GM12878 (cell line): ENCODE measurements at regions not wholly inside any gene's neighbourhood (a gene's known extent, or its start where the extent isn't known, plus 50 kb on each side); places are given as distances from the start of the nearest gene placed in this dataset.

Source experiments
- ATAC-seq: fragments of 200-7000 bp; cut with Tn5 transposase; 3 replicates; pipeline ENCODE4 v1.9.1; 2020; ENCODE audit warnings: mild to moderate bottlenecking, moderate library complexity
- BruUV-seq: library from RNA; stranded (reverse); fragments of 400-500 nt; replicated peaks from 2 replicates; lab custom pipeline; 2021; lab: Mats Ljungman, UMichigan
- CTCF ChIA-PET: fragments of 300-600 bp; sonication (Branson Sonifier 250); formaldehyde crosslinking; extraction: SDS; loops from one replicate; lab custom pipeline; 2021; ENCODE audit warnings: inconsistent platforms; lab: Yijun Ruan, JAX
- POLR2A ChIA-PET: fragments of 350-600 bp; formaldehyde crosslinking; extraction: SDS; loops from one replicate; lab custom pipeline; 2021; ENCODE audit warnings: inconsistent platforms; lab: Charles Lee
- RAD21 ChIA-PET: fragments of 300-600 bp; sonication (Branson Sonifier 250); formaldehyde crosslinking; loops from one replicate; lab custom pipeline; 2023; ENCODE audit warnings: antibody characterized with exemption; ENCODE audit not compliant: unreplicated experiment; lab: Charles Lee
- SMC1A ChIA-PET: fragments of 300-600 bp; sonication (Branson Sonifier 250); formaldehyde crosslinking; loops from one replicate; lab custom pipeline; 2023; ENCODE audit not compliant: unreplicated experiment, uncharacterized antibody; lab: Charles Lee
- DNase-seq: peaks from one replicate; pipeline ENCODE4 v3.0.0-alpha.2; 2011; ENCODE audit warnings: low read depth, low spot score
- FAIRE-seq: peaks from 3 replicates; lab custom pipeline; 2011; peaks lifted over from hg19 to GRCh38; lab: Jason Lieb, UNC
- H2AFZ ChIP-seq: 2 replicates; pipeline ENCODE4 v1.6.0; 2011; ENCODE audit warnings: low read depth, low read length, control low read depth; ENCODE audit not compliant: control insufficient read depth
- H3K27ac ChIP-seq: 2 replicates; pipeline ENCODE4 v1.5.1; 2011; ENCODE audit warnings: control low read depth; ENCODE audit not compliant: control insufficient read depth, insufficient read depth
- H3K27me3 ChIP-seq, 2 experiments: replicated peaks in 1 of 2; 2 replicates each; pipeline versions ENCODE4 v1.6.0 to v1.6.1; 2011; ENCODE audit warnings: low read length in 1 of 2; ENCODE audit not compliant: control insufficient read depth in 2 of 2, insufficient read depth in 2 of 2
- H3K36me3 ChIP-seq, 2 experiments: 2 replicates each; pipeline ENCODE4 v1.5.1; 2011; ENCODE audit warnings: low read length in 1 of 2; ENCODE audit not compliant: control insufficient read depth in 2 of 2, insufficient read depth in 2 of 2
- H3K4me1 ChIP-seq: 2 replicates; pipeline ENCODE4 v1.6.1; 2011; ENCODE audit warnings: mild to moderate bottlenecking, low read length, moderate library complexity, mixed read lengths; ENCODE audit not compliant: control insufficient read depth, insufficient read depth
- H3K4me2 ChIP-seq: 2 replicates; pipeline ENCODE4 v1.6.0; 2011; ENCODE audit warnings: control low read depth; ENCODE audit not compliant: control insufficient read depth, insufficient read depth
- H3K4me3 ChIP-seq: fragments of 200-600 bp; sonication (generic); 2 replicates; pipeline ENCODE4 v1.5.1; 2016
- H3K79me2 ChIP-seq: 2 replicates; pipeline ENCODE4 v1.6.0; 2011; ENCODE audit warnings: low read length; ENCODE audit not compliant: control insufficient read depth, insufficient read depth
- H3K9ac ChIP-seq: 2 replicates; pipeline ENCODE4 v1.8.0; 2011; ENCODE audit warnings: low read length, control low read depth, mixed read lengths; ENCODE audit not compliant: control insufficient read depth, insufficient read depth
- H3K9me3 ChIP-seq: replicated peaks from 3 replicates; pipeline ENCODE4 v1.5.1; 2011; ENCODE audit warnings: mild to moderate bottlenecking, low read length; ENCODE audit not compliant: control insufficient read depth, insufficient read depth
- H4K20me1 ChIP-seq: 2 replicates; pipeline ENCODE4 v1.6.0; 2011; ENCODE audit not compliant: control insufficient read depth, insufficient read depth
- BACH1 ChIP-seq: fragments of 450-650 bp; IDR thresholded peaks from 2 replicates; pipeline ENCODE4 v1.6.1; 2017; ENCODE audit warnings: mild to moderate bottlenecking, borderline replicate concordance
- CEBPB ChIP-seq, 2 experiments: fragments of 150-350 bp in 1 of 2; IDR thresholded peaks; 2 replicates each; pipeline ENCODE4 v1.6.1; 2012 to 2014; ENCODE audit warnings: low read depth in 2 of 2, low read length in 2 of 2, borderline replicate concordance in 1 of 2, inconsistent platforms in 1 of 2
- JUNB ChIP-seq: IDR thresholded peaks from 2 replicates; pipeline ENCODE4 v1.6.1; 2016; ENCODE audit warnings: antibody characterized with exemption, mild to moderate bottlenecking
- MTA2 ChIP-seq: fragments of 450-650 bp; IDR thresholded peaks from 2 replicates; pipeline ENCODE4 v1.6.1; 2016; ENCODE audit warnings: low read depth, mild to moderate bottlenecking, moderate library complexity
- NR2C1 ChIP-seq: fragments of 450-650 bp; IDR thresholded peaks from 2 replicates; pipeline ENCODE4 v1.6.1; 2017; ENCODE audit warnings: antibody characterized with exemption, mild to moderate bottlenecking, moderate library complexity
- NR2F1 ChIP-seq: fragments of 450-650 bp; conservative IDR thresholded peaks from 2 replicates; pipeline ENCODE4 v1.6.1; 2017; ENCODE audit warnings: mild to moderate bottlenecking
- SUZ12 ChIP-seq: fragments of 200-600 bp; sonication (generic); IDR thresholded peaks from one replicate; pipeline ENCODE4 v1.6.1; 2018; ENCODE audit warnings: antibody characterized with exemption, mild to moderate bottlenecking; ENCODE audit not compliant: unreplicated experiment
- TCF12 ChIP-seq: IDR thresholded peaks from 2 replicates; pipeline ENCODE4 v1.6.1; 2011; ENCODE audit warnings: low read depth, mild to moderate bottlenecking, low read length
- YY1 ChIP-seq: IDR thresholded peaks from 2 replicates; pipeline ENCODE4 v1.6.1; 2011; ENCODE audit warnings: low read depth, mild to moderate bottlenecking, low read length
- ZNF384 ChIP-seq: IDR thresholded peaks from 2 replicates; pipeline ENCODE4 v1.6.1; 2012; ENCODE audit warnings: low read depth, mild to moderate bottlenecking, low read length, improper control_type of control experiment, borderline replicate concordance
- WGBS: methylation state at CpG from one replicate; pipeline ENCODE4 v1.1.6; 2016; ENCODE audit warnings: low lambda C conversion rate; ENCODE audit not compliant: insufficient replicate concordance, insufficient coverage; ENCODE audit errors: missing lambda C conversion rate; 5-methylcytosine and 5-hydroxymethylcytosine counted together
- in situ Hi-C: fragments of 300-500 bp; cut with MboI; formaldehyde crosslinking; loops from 9 replicates; pipeline ENCODE4 v1.14.3; 2018; ENCODE audit warnings: mixed read lengths
- intact Hi-C: fragments of 100-400 bp; cut with micrococcal nuclease; formaldehyde crosslinking; loops from one replicate; pipeline ENCODE4 v1.14.2; 2022; ENCODE audit not compliant: unreplicated experiment
- TF ChIP-seq, protein P1 (sequence below): fragments of 450-650 bp; IDR thresholded peaks from 2 replicates; pipeline ENCODE4 v1.6.1; 2016; ENCODE audit warnings: mild to moderate bottlenecking
- TF ChIP-seq, protein P2 (sequence below): IDR thresholded peaks from 2 replicates; pipeline ENCODE4 v1.6.1; 2012; ENCODE audit warnings: low read depth, low read length, improper control_type of control experiment
- TF ChIP-seq, protein P3 (sequence below): fragments of 450-650 bp; IDR thresholded peaks from 2 replicates; pipeline ENCODE4 v1.6.1; 2017; ENCODE audit warnings: borderline replicate concordance
- TF ChIP-seq, protein P4 (sequence below): fragments of 450-650 bp; IDR thresholded peaks from 2 replicates; pipeline ENCODE4 v1.6.1; 2017; ENCODE audit warnings: mild to moderate bottlenecking

DNA sequence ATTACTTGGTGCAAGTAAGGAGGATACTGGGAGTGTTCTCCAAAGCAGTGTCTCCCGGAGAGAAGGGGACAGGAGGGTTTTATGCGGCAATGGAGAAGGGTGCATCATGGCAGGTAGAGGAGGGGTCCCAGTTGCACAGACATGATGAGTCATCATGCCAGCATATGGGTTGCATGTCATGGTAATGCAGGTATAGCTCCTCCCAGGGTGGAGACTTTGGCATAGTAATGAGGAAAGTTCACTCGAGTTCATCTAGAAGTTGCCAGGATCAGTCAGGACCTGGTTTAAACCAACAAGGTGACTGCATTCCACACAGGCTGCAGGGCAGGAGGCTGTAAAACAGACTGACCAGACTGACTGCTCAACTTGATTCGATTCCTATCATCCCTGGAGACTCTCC lies 355.7 kb upstream of the DUSP10 start:
- intact Hi-C loops = loop anchor here (5.0 kb wide), 2 partner anchors 360 to 620 kb away; no protein-coding TSS in a partner anchor
- no peak for FAIRE-seq
- BruUV-seq = no TSS peak

DNA sequence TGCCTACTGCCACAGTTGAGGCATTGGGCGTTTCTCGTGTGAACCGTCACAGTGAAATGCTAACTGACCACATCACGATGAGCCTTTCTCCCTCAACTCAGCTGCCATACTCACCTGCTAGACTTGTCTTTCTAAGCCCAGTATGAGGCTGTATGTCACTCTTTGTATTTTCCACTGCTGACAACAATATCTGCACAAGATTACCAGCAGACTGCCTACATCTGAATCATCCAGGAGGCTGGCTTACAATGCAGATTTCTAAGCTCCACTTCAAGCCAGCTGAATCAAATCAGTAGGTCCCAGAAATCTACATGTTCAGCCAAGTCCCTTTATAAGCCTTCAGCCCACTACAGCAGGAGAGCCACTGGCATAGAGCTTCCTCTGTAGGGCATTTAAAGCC lies 355.0 kb upstream of the DUSP10 start:
- BruUV-seq = no TSS peak
- ChIA-PET POLR2A (no interaction called here), RAD21 (interaction anchor here (1.4 kb wide), 1 partner anchor 24 kb away, joined by 3 read pairs; no protein-coding TSS in a partner anchor), CTCF (interaction anchor here (0.5 to 4.1 kb wide), 12 partner anchors 8 to 1140 kb away, joined by 3 to 21 read pairs (median 10); no protein-coding TSS in a partner anchor), SMC1A (interaction anchor here (0.7 to 1.9 kb wide), 6 partner anchors 10 to 256 kb away, joined by 3 to 4 read pairs (median 3); no protein-coding TSS in a partner anchor)
- Histone ChIP-seq H3K27ac (no peak overlapping the region), H2AFZ (no peak overlapping the region), H3K4me1 (no peaks in the 10 kb centered on the region), H3K27me3 (no peaks in the 10 kb centered on the region), H3K4me3 (no peak overlapping the region), H3K9ac (no peak overlapping the region), H3K36me3 (no peaks in the 10 kb centered on the region), H3K4me2 (no peak overlapping the region), H3K79me2 (no peaks in the 10 kb centered on the region), H4K20me1 (no peaks in the 10 kb centered on the region), H3K9me3 (no peaks in the 10 kb centered on the region)
- in situ Hi-C loops (no loop called here), intact Hi-C loops (loop anchor here (5.0 kb wide), 2 partner anchors 360 to 620 kb away; no protein-coding TSS in a partner anchor)
- FAIRE-seq = no peak
- 98% methylated on average over 4 of the region's 4 CpGs for WGBS
- no peak for ATAC-seq
- DNase-seq = no peak
- TF ChIP-seq, protein P1, sequence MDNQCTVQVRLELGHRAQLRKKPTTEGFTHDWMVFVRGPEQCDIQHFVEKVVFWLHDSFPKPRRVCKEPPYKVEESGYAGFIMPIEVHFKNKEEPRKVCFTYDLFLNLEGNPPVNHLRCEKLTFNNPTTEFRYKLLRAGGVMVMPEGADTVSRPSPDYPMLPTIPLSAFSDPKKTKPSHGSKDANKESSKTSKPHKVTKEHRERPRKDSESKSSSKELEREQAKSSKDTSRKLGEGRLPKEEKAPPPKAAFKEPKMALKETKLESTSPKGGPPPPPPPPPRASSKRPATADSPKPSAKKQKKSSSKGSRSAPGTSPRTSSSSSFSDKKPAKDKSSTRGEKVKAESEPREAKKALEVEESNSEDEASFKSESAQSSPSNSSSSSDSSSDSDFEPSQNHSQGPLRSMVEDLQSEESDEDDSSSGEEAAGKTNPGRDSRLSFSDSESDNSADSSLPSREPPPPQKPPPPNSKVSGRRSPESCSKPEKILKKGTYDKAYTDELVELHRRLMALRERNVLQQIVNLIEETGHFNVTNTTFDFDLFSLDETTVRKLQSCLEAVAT = no peak
- TF ChIP-seq, protein P2, sequence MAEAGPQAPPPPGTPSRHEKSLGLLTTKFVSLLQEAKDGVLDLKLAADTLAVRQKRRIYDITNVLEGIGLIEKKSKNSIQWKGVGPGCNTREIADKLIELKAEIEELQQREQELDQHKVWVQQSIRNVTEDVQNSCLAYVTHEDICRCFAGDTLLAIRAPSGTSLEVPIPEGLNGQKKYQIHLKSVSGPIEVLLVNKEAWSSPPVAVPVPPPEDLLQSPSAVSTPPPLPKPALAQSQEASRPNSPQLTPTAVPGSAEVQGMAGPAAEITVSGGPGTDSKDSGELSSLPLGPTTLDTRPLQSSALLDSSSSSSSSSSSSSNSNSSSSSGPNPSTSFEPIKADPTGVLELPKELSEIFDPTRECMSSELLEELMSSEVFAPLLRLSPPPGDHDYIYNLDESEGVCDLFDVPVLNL = no peak
- TF ChIP-seq ZNF384 = no peak
- TF ChIP-seq BACH1 = no peak
- TF ChIP-seq CEBPB (IDR thresholded peaks at IDR 0.05; ENCODE audit: borderline replicate concordance in 1 of 2, low read depth in 2 of 2, low read length in 2 of 2) = no peak
- TF ChIP-seq MTA2 = no peak
- TF ChIP-seq, protein P3, sequence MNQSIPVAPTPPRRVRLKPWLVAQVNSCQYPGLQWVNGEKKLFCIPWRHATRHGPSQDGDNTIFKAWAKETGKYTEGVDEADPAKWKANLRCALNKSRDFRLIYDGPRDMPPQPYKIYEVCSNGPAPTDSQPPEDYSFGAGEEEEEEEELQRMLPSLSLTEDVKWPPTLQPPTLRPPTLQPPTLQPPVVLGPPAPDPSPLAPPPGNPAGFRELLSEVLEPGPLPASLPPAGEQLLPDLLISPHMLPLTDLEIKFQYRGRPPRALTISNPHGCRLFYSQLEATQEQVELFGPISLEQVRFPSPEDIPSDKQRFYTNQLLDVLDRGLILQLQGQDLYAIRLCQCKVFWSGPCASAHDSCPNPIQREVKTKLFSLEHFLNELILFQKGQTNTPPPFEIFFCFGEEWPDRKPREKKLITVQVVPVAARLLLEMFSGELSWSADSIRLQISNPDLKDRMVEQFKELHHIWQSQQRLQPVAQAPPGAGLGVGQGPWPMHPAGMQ = no peak
- no peak for TF ChIP-seq NR2C1
- TF ChIP-seq, protein P4, sequence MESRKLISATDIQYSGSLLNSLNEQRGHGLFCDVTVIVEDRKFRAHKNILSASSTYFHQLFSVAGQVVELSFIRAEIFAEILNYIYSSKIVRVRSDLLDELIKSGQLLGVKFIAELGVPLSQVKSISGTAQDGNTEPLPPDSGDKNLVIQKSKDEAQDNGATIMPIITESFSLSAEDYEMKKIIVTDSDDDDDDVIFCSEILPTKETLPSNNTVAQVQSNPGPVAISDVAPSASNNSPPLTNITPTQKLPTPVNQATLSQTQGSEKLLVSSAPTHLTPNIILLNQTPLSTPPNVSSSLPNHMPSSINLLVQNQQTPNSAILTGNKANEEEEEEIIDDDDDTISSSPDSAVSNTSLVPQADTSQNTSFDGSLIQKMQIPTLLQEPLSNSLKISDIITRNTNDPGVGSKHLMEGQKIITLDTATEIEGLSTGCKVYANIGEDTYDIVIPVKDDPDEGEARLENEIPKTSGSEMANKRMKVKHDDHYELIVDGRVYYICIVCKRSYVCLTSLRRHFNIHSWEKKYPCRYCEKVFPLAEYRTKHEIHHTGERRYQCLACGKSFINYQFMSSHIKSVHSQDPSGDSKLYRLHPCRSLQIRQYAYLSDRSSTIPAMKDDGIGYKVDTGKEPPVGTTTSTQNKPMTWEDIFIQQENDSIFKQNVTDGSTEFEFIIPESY = no peak

More for the DNA sequence above, 355.7 kb upstream of the DUSP10 start:
- TF ChIP-seq JUNB (no peak), NR2F1 (no peak), TCF12 (no peak), YY1 (no peak), SUZ12 (no peak)
- ATAC-seq = no peak
- ChIA-PET SMC1A (interaction anchor here (0.7 to 1.9 kb wide), 2 partner anchors 140 to 257 kb away, joined by 3 to 4 read pairs; no protein-coding TSS in a partner anchor), RAD21 (no interaction called here), CTCF (interaction anchor here (1.0 to 4.1 kb wide), 9 partner anchors 8 to 358 kb away, joined by 3 to 21 read pairs (median 13); no protein-coding TSS in a partner anchor), POLR2A (no interaction called here)
- H3K9me3 ChIP-seq = no peaks in the 10 kb centered on the region
- no peaks in the 10 kb centered on the region for H3K4me1 ChIP-seq
- no peaks in the 10 kb centered on the region for H4K20me1 ChIP-seq
- no peaks in the 10 kb centered on the region for H3K36me3 ChIP-seq
- 47% methylated on average over 4 of the region's 4 CpGs for WGBS
- H3K27ac ChIP-seq = no peak overlapping the region
- H3K27me3 ChIP-seq = no peaks in the 10 kb centered on the region
- no peak overlapping the region for H3K4me3 ChIP-seq
- in situ Hi-C loops = no loop called here
- H3K4me2 ChIP-seq = no peak overlapping the region
- no peak for DNase-seq
- H3K9ac ChIP-seq = no peak overlapping the region
- no peaks in the 10 kb centered on the region for H3K79me2 ChIP-seq
- no peak overlapping the region for H2AFZ ChIP-seq
